ENCODE measurements at regions not wholly inside any gene's neighbourhood (a gene's known extent, or its start where the extent isn't known, plus 50 kb on each side); places are given as distances from the start of the nearest gene placed in this dataset.

DNA sequence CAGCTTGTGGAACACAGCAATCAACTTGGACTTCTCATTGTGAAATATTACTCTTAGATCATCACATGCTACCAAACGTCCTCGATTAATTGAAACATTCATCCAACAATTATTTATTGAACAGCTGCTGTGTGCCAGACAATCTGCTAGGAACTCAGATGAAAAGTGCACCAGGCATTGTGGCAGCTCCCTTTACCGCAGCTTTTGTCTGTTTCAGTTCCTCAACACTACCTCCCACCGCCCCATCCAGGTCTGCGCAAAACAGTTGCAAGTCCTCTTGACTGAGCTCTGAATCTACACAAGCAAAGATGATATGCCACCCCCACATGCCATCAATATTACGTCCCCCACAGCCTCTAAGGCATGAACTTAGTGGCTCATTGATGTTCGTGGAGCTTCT, 1094.4 kb upstream of the MAP3K7 start:
- Mint-ChIP-seq H3K36me3 (ENCODE audit: low read depth) (no peaks in the 10 kb centered on the region), H3K9me3 (no peaks in the 10 kb centered on the region), H3K4me1 (no peaks in the 10 kb centered on the region), H3K27ac (no peak overlapping the region), H3K27me3 (no peaks in the 10 kb centered on the region), H3K4me3 (no peak overlapping the region)
- ATAC-seq (replicated peaks), result no peak

DNA sequence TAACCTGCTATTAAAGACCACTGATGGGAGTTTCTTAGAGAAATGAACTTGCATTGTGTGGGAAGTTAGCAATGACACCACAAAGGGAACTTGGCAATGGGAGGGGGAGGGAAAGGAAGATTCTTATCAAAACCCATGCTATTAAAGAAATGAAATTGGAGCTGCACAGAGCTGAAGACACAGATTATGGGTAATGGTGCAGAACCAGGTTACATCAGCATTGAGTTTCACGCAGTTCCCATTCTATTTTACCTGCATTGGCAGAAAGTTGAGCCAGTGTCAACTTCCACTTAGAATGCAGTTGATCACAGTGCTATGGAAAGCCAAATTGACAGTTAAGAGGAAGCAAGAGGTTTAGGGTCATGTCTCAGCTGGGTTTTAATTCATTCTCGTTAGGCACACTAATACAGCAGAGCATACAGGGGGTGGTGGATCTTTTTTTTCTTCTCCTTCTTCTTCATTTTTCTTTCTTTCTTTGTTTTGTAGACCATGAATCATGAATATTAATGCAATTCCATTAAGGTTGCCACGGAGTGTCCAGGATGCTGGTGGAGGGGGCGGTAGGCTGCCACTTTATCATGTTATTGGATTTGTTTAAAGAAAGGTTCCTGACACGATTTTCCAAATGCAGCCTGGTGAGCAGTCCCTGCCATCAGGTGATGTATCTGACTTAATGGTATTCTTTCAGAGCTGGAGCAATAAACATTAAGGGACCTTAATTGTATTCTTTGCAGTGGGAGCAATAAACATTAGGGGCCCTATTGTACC, 1092.0 kb upstream of the MAP3K7 start:
- Mint-ChIP-seq H3K9me3 (no peaks in the 10 kb centered on the region), H3K36me3 (ENCODE audit: low read depth) (no peaks in the 10 kb centered on the region), H3K4me3 (no peak overlapping the region), H3K27me3 (no peaks in the 10 kb centered on the region), H3K27ac (no peak overlapping the region), H3K4me1 (no peaks in the 10 kb centered on the region)
- ATAC-seq (replicated peaks), result no peak

DNA sequence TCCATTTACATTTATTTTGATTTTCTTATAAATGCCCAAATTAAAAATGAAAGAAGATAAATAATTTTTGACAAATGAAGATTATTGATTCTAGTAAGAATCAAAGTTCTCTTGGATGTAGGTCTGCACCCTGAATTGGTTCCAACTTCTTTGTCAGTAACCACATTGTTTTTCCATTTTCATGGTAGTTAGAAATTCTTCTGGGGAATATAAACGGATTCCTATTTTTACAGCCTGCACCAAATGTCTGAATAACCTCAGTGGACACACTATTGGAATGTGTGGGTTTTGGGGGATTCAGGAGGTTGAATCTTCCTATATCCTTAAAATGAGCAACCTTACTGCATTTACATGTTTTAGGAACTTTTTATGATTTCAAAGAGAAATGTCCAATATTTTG, 1085.3 kb upstream of the MAP3K7 start:
- ATAC-seq (replicated peaks), result no peak
- Mint-ChIP-seq H3K9me3 (peaks cover 3% of the 10 kb centered on the region), H3K27ac (no peak overlapping the region), H3K27me3 (no peaks in the 10 kb centered on the region), H3K36me3 (ENCODE audit: low read depth) (no peaks in the 10 kb centered on the region), H3K4me3 (no peak overlapping the region), H3K4me1 (no peaks in the 10 kb centered on the region)

DNA sequence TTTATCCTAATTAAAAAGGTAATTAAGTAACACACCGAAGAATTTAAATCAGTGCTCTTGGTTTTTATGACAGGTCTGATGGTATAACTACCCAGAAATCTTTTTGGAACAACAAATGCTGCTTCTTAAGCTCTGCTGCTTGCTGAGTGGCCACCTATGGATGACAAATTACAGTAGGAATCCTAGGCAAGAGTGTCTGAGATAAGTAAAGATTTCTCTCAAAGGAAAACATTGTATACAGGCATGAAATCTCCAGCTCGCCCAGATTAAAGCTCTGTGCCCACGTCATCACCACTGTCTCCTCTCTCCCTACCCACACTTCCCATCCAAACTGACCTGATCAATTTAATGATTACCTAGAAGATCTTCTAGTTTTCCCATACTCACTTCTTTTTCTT, 1083.0 kb upstream of the MAP3K7 start:
- H3K27me3 Mint-ChIP-seq, result no peaks in the 10 kb centered on the region
- no peaks in the 10 kb centered on the region for H3K4me1 Mint-ChIP-seq
- peaks cover 3% of the 10 kb centered on the region for H3K9me3 Mint-ChIP-seq
- ATAC-seq (replicated peaks), result no peak
- no peaks in the 10 kb centered on the region for H3K36me3 Mint-ChIP-seq (ENCODE audit: low read depth)
- H3K4me3 Mint-ChIP-seq, result no peak overlapping the region
- H3K27ac Mint-ChIP-seq, result no peak overlapping the region

GRCh38 chr6:91669154-91669870, 1082.4 kb upstream of the MAP3K7 start:
- Mint-ChIP-seq H3K36me3 (ENCODE audit: low read depth) (no peaks in the 10 kb centered on the region), H3K27me3 (no peaks in the 10 kb centered on the region), H3K4me1 (no peaks in the 10 kb centered on the region), H3K4me3 (no peak overlapping the region), H3K27ac (no peak overlapping the region), H3K9me3 (peaks cover 6% of the 10 kb centered on the region)
- ATAC-seq (replicated peaks), result no peak

DNA sequence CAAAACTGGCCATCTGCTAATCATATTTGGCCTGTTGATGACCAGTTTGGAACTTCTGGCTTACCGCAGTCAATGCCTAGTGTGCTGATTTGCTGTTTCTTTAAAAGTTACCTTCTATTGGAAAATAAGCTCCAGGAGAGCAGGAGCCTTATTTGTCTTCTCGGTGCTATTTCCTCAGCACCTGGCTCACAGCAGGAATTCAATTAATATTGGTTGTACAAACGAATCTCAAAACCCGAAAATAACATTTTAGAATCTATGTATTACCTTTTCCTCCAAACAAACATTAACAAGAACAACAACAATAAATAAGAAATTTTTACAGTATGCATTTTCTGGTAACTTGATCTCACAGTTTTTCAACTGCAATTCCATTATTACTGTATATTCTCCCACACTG, 1080.7 kb upstream of the MAP3K7 start:
- no peak overlapping the region for H3K27ac Mint-ChIP-seq
- ATAC-seq (replicated peaks), result no peak
- no peak overlapping the region for H3K4me3 Mint-ChIP-seq
- H3K27me3 Mint-ChIP-seq, result no peaks in the 10 kb centered on the region
- H3K9me3 Mint-ChIP-seq, result peaks cover 6% of the 10 kb centered on the region
- H3K36me3 Mint-ChIP-seq (ENCODE audit: low read depth), result no peaks in the 10 kb centered on the region
- no peaks in the 10 kb centered on the region for H3K4me1 Mint-ChIP-seq

DNA sequence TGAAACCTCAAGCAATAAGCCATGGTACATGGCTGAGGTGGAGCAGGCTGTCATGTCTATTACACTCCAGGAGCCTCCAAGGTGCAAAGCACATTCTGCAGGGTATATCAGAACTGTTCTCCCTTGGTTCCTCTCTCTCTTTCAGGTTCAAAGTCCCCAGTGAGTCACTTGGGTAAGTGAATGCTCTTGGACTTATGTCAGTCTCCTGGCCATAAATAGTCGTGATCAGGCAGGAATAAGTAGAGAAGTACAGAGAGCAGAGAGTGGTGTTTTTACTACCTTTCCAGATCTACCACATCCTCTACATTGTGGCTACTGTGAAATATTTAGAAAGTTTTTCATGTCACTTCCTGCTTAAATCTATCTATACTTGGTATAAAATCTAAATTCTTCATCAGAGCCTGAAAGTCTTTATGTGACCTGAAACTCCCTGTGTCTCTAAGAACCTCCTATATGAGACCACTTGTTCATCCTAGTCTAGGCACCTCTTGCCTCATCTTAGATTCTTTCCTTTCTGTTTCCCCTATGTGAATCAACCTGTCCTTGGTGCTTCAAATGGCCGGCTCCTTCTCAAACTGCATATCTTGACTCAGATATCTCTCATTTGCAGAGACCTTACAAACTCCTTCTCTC, 1077.6 kb upstream of the MAP3K7 start:
- Mint-ChIP-seq H3K36me3 (ENCODE audit: low read depth) (no peaks in the 10 kb centered on the region), H3K27ac (no peak overlapping the region), H3K4me1 (no peaks in the 10 kb centered on the region), H3K27me3 (no peaks in the 10 kb centered on the region), H3K4me3 (no peak overlapping the region), H3K9me3 (peaks cover 6% of the 10 kb centered on the region)
- no peak for ATAC-seq (replicated peaks)

GRCh38 chr6:91660893-91661292, 1074.0 kb upstream of the MAP3K7 start:
- ATAC-seq (replicated peaks), result no peak
- Mint-ChIP-seq H3K27me3 (no peaks in the 10 kb centered on the region), H3K27ac (no peak overlapping the region), H3K36me3 (ENCODE audit: low read depth) (no peaks in the 10 kb centered on the region), H3K4me3 (no peak overlapping the region), H3K9me3 (peaks cover 9% of the 10 kb centered on the region), H3K4me1 (no peaks in the 10 kb centered on the region)

- H3K9me3 Mint-ChIP-seq, result peaks cover 14% of the 10 kb centered on the region
- H3K4me1 Mint-ChIP-seq, result no peaks in the 10 kb centered on the region
- no peak for ATAC-seq (replicated peaks)
- H3K27ac Mint-ChIP-seq, result no peak overlapping the region
- H3K36me3 Mint-ChIP-seq (ENCODE audit: low read depth), result no peaks in the 10 kb centered on the region
- no peaks in the 10 kb centered on the region for H3K27me3 Mint-ChIP-seq
- no peak overlapping the region for H3K4me3 Mint-ChIP-seq
These were observed 1073.0 kb upstream of the MAP3K7 start for GRCh38 chr6:91659891-91660290.

GRCh38 chr6:91654793-91655192, 1067.9 kb upstream of the MAP3K7 start:
- Mint-ChIP-seq H3K27me3 (no peaks in the 10 kb centered on the region), H3K27ac (no peak overlapping the region), H3K4me3 (no peak overlapping the region), H3K36me3 (ENCODE audit: low read depth) (no peaks in the 10 kb centered on the region), H3K4me1 (no peaks in the 10 kb centered on the region), H3K9me3 (peaks cover 8% of the 10 kb centered on the region)
- ATAC-seq (replicated peaks), result no peak

DNA sequence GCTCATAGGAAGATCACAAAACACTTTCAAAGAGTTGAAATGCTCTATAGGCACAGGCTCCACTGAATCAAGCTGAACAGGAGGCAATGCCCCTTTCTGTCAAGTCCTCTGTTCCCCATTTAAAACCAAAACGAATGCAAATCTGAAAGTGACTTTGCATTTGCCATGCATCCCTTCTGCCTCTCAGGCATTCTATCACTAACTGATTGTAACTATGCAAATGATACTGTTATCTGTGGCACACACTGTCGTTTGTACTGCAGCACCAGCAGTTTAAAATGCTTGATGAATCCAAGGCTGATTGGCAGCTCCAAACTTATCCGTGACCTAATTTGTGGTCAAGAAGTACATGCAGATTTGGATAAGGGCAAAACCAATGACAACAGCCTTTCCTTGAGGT, 1067.5 kb upstream of the MAP3K7 start:
- ATAC-seq (replicated peaks), result no peak
- H3K9me3 Mint-ChIP-seq, result peaks cover 8% of the 10 kb centered on the region

DNA sequence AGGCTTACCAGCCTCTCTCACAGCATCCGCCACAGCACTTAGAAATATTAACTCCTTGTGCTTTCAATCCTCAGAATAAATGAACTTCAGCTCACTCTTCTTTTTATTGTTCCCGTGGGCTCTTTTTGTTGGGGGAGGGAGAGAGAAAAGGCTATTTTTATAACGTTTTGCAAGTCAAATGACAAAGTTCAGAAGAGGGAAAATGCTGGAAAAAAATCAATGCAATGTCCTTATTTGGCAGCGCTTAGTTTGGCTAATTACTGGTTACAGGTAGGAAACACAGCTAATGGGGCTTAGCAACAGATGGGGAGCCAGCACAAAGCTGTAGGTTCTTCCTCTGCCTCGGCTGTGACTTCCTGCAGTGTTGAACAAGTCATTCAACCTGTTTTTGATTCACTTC, 1067.0 kb upstream of the MAP3K7 start:
- Mint-ChIP-seq H3K4me1 (no peaks in the 10 kb centered on the region), H3K27me3 (no peaks in the 10 kb centered on the region), H3K4me3 (no peak overlapping the region), H3K36me3 (ENCODE audit: low read depth) (no peaks in the 10 kb centered on the region), H3K27ac (no peak overlapping the region), H3K9me3 (peaks cover 8% of the 10 kb centered on the region)
- no peak for ATAC-seq (replicated peaks)

More for the DNA sequence above, 1067.5 kb upstream of the MAP3K7 start:
- no peak overlapping the region for H3K27ac Mint-ChIP-seq
- H3K27me3 Mint-ChIP-seq, result no peaks in the 10 kb centered on the region
- H3K4me1 Mint-ChIP-seq, result no peaks in the 10 kb centered on the region
- no peaks in the 10 kb centered on the region for H3K36me3 Mint-ChIP-seq (ENCODE audit: low read depth)
- H3K4me3 Mint-ChIP-seq, result no peak overlapping the region

DNA sequence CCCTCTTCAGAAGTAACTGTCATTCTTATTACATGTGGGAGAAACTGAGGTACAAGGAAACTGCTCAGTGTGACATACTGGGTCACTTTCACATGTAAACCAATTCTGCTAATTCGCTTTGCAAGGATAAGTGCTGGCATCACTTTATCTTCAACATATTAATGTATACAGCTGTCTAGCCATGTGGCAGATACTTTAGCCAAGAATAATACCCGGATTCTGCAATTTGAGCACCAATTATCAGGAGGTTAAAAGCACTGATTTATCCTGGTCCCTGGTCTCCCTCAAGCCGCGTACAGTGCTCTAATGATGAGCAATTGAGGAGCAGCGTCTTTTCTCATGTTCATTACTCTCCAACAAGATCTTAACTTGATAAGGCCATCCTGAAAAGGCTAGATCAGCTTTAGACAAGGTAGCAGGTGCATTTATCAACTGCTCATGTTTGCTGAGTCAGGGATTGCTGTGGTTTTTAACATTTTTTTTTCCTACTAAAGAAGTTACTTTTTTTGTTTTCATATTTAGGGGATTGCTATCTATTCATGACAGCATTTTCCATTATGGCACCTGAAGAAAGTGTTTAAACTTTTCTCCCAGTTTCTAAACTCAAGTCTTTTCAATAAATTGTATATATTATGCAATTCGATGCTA, 1066.3 kb upstream of the MAP3K7 start:
- no peak overlapping the region for H3K4me3 Mint-ChIP-seq
- no peaks in the 10 kb centered on the region for H3K4me1 Mint-ChIP-seq
- H3K36me3 Mint-ChIP-seq (ENCODE audit: low read depth), result no peaks in the 10 kb centered on the region
- no peaks in the 10 kb centered on the region for H3K27me3 Mint-ChIP-seq
- H3K9me3 Mint-ChIP-seq, result peaks cover 8% of the 10 kb centered on the region
- no peak for ATAC-seq (replicated peaks)
- H3K27ac Mint-ChIP-seq, result no peak overlapping the region

DNA sequence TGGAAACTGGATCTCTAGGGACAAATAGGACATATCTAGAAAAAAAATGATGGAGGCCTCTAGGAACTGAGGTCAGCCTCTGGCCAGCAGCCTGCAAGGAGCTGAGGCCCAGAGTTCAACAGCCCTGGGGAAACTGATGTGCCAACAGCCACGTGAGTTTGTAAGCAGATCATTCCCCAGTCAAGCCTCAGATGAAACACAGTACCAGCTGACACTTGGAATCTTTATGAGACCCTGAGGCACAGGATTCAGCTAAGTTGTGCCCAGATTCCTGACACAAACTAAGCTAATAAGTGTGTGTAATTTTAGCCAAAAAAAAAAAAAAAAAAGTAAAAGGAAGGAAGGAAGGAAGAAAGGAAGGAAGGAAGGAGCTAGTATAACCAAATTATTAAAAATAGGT, 1059.8 kb upstream of the MAP3K7 start:
- Mint-ChIP-seq H3K9me3 (peaks cover 4% of the 10 kb centered on the region), H3K4me1 (no peaks in the 10 kb centered on the region)

DNA sequence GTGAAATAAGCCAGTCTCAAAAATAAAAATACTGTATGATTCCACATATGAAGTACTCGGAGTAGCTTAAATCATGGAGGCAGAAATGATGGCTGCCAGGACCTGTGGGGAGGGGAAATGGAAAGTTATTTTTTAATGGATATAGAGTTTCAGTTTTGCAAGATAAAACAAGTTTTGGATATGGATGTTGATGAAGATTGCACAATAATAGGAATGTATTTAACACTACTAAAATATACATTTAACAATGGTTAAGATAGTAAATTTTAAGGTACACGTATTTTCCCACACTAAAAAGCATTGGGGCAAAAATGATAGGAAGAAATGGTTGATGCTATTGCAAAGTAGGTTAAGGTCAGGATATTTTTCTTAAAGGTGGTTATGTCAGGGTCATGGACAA, 1058.9 kb upstream of the MAP3K7 start:
- Mint-ChIP-seq H3K27me3 (no peaks in the 10 kb centered on the region), H3K4me1 (no peaks in the 10 kb centered on the region), H3K36me3 (ENCODE audit: low read depth) (no peaks in the 10 kb centered on the region), H3K4me3 (no peak overlapping the region), H3K27ac (no peak overlapping the region), H3K9me3 (peaks cover 4% of the 10 kb centered on the region)
- no peak for ATAC-seq (replicated peaks)

More for the DNA sequence above, 1059.8 kb upstream of the MAP3K7 start:
- Mint-ChIP-seq H3K36me3 (ENCODE audit: low read depth) (no peaks in the 10 kb centered on the region), H3K27me3 (no peaks in the 10 kb centered on the region), H3K4me3 (no peak overlapping the region), H3K27ac (no peak overlapping the region)
- no peak for ATAC-seq (replicated peaks)
